ENCODE measurements at regions not wholly inside any gene's neighbourhood (a gene's known extent, or its start where the extent isn't known, plus 50 kb on each side); places are given as distances from the start of the nearest gene placed in this dataset.

DNA sequence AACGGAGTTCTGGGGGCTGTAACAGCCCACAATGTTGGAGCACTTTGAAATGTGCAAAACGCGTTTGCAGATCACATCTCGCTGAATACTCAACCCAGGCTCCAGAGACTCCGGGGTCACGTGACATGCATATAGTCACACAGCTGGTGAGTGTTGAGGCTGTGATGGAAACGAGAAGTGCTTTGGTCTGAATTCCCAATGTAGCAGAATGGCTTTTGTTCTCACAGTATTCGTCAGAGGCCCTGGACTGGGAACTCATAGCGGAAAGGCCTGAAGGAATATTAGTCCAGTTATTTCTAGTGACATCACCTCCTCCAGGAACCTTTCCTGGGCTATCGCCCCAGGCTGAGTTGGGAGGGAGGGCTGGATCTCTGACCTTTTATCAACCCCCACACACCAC, 95.8 kb upstream of the CRHR1 start:
- TF ChIP-seq, protein P1, sequence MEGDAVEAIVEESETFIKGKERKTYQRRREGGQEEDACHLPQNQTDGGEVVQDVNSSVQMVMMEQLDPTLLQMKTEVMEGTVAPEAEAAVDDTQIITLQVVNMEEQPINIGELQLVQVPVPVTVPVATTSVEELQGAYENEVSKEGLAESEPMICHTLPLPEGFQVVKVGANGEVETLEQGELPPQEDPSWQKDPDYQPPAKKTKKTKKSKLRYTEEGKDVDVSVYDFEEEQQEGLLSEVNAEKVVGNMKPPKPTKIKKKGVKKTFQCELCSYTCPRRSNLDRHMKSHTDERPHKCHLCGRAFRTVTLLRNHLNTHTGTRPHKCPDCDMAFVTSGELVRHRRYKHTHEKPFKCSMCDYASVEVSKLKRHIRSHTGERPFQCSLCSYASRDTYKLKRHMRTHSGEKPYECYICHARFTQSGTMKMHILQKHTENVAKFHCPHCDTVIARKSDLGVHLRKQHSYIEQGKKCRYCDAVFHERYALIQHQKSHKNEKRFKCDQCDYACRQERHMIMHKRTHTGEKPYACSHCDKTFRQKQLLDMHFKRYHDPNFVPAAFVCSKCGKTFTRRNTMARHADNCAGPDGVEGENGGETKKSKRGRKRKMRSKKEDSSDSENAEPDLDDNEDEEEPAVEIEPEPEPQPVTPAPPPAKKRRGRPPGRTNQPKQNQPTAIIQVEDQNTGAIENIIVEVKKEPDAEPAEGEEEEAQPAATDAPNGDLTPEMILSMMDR (IDR thresholded peaks at IDR 0.05) = no peak
- no peak for TF ChIP-seq POLR2A (IDR thresholded peaks at IDR 0.05)

All from testis (tissue), 2 donors.